ENCODE measurements at regions not wholly inside any gene's neighbourhood (a gene's known extent, or its start where the extent isn't known, plus 50 kb on each side); places are given as distances from the start of the nearest gene placed in this dataset.

- TF ChIP-seq ZUFSP (CRISPR knock-in tag; IDR thresholded peaks at IDR 0.05; ENCODE audit: borderline replicate concordance) (no peak), RFX1 (IDR thresholded peaks at IDR 0.05) (no peak), MATR3 (CRISPR knock-in tag; IDR thresholded peaks at IDR 0.05) (no peak), ZC3H13 (CRISPR knock-in tag; IDR thresholded peaks at IDR 0.05) (no peak), HNRNPLL (IDR thresholded peaks at IDR 0.05; ENCODE audit: low read depth, low read length, poor library complexity, severe bottlenecking) (no peak), ZNF441 (CRISPR knock-in tag; IDR thresholded peaks at IDR 0.05; ENCODE audit: borderline replicate concordance) (no peak), RNF2 (conservative IDR thresholded peaks at IDR 0.05; ENCODE audit: low read depth) (no peak), ZSCAN30 (CRISPR knock-in tag; IDR thresholded peaks at IDR 0.05) (no peak), SRF (IDR thresholded peaks at IDR 0.05; ENCODE audit: low read depth, low read length) (no peak), CENPX (CRISPR knock-in tag; IDR thresholded peaks at IDR 0.05) (no peak), ZNF644 (CRISPR knock-in tag; IDR thresholded peaks at IDR 0.05; ENCODE audit: low read depth) (peak; percentile 66), MEIS2 (CRISPR knock-in tag; IDR thresholded peaks at IDR 0.05) (no peak), RORA (CRISPR knock-in tag; IDR thresholded peaks at IDR 0.05) (no peak), ZFX (CRISPR knock-in tag; IDR thresholded peaks at IDR 0.05; ENCODE audit: low read depth) (no peak), GZF1 (CRISPR knock-in tag; IDR thresholded peaks at IDR 0.05) (no peak), LBX2 (CRISPR knock-in tag; IDR thresholded peaks at IDR 0.05; ENCODE audit: borderline replicate concordance) (no peak), KMT2B (CRISPR knock-in tag; IDR thresholded peaks at IDR 0.05) (peak; percentile 36; the same call in 1 of the 2 replicates), TBL1XR1 (IDR thresholded peaks at IDR 0.05; ENCODE audit: borderline replicate concordance, low read length, partially characterized antibody) (peak; percentile 93), CREB1 (IDR thresholded peaks at IDR 0.05) (no peak), CREB1 (CRISPR knock-in tag; IDR thresholded peaks at IDR 0.05) (peak; percentile 60), ELK4 (CRISPR knock-in tag; IDR thresholded peaks at IDR 0.05; ENCODE audit: borderline replicate concordance) (no peak), ZNF547 (CRISPR knock-in tag; IDR thresholded peaks at IDR 0.05) (no peak), E2F1 (CRISPR knock-in tag; IDR thresholded peaks at IDR 0.05) (no peak), ESRRA (CRISPR knock-in tag; IDR thresholded peaks at IDR 0.05; ENCODE audit: low read depth) (no peak), YEATS4 (CRISPR knock-in tag; IDR thresholded peaks at IDR 0.05; ENCODE audit: borderline replicate concordance) (no peak)
Measured at GRCh38 chr5:165627548-165628170, 2122.2 kb downstream of the MAT2B start (continued).
